Cardiac septum (tissue), 1 donor: ENCODE measurements at regions not wholly inside any gene's neighbourhood (a gene's known extent, or its start where the extent isn't known, plus 50 kb on each side); places are given as distances from the start of the nearest gene placed in this dataset.
"Not testable (repeated sequence)": the region's sequence is repeated elsewhere in the genome, so short reads cannot be mapped to it uniquely, and the experiment has no call there.

ENCODE experiments used
- DNase-seq: peaks from one replicate; pipeline ENCODE4 v3.0.0-alpha.2; 2020; ENCODE audit warnings: low spot score
- intact Hi-C: fragments of 100-400 bp; cut with DNase I; formaldehyde crosslinking; loops from one replicate; pipeline ENCODE4 v1.14.0; 2022
- donor health status: DM: no; HTN: no; CAD: no.

DNA sequence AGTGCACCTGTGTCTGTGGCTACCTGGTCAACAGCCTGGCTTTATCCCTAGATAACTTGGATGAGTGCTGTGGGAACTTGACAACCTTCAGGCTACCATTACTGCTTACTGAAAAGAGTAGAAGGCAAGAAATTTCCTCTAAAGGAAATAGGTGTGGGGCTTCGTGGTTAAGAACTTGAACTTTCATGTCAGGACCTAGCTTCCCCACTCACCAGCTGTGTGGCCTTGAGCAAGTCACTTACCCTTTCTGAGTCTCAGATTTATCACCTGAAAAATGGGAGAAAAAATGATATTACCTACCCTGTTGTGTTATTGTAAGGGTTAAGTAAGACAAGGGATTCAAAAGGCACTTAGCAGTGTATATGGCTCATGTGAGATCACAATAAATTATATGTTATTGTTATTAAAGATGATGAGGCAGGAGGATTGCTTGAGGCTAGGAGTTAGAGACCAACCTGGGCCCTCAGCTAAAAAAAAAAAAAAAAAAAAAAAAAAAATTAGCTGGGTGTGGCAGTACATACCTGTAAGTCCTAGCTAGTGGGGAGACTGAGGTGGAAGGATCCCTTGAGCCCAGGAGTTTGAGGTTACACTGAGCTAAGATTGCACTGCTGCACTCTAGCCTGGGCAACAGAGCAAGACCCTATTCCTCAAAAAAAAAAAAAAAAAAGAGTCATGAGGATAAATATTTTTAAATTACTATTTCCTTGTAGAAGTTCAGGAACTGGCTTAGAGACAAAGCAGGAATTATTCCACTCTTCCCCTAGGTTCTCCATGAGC is 97.0 kb upstream of the SPRY4 start:
- intact Hi-C loops, result no loop called here
- no peak for DNase-seq

GRCh38 chr5:142421228-142421617 is 96.4 kb upstream of the SPRY4 start:
- DNase-seq, result no peak
- intact Hi-C loops, result no loop called here

DNA sequence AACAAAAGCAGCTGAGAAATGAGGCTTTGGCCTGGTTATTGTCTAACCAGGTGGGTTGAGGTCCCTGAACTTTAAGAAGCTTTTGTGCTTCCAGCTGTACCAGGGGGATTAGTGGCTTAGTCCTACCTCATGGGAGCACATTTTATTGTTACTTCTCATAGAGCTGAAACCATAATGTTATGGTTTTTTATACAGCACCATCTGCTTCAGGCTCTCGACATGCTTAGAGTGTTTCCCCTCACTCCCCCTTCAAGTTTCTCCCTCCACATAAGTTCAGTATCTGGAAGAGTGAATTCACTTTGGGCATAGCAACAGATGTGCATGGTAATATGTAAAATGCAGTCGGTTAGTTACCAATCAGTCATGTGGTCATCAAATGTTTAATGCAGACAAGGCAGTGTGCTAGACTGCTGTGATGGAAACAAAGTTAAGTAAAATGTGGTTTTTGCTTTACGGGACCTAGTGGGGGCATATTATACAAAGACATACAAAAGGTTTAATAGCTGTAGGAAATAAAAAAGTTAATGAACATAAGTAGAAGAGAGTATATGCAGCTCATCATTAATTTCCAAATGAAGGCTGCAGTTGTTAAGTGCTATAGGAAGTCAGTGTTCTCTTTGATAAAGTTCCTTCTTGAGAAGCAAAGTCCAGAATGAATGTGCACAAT is 95.9 kb upstream of the SPRY4 start:
- no peak for DNase-seq
- intact Hi-C loops, result no loop called here

DNA sequence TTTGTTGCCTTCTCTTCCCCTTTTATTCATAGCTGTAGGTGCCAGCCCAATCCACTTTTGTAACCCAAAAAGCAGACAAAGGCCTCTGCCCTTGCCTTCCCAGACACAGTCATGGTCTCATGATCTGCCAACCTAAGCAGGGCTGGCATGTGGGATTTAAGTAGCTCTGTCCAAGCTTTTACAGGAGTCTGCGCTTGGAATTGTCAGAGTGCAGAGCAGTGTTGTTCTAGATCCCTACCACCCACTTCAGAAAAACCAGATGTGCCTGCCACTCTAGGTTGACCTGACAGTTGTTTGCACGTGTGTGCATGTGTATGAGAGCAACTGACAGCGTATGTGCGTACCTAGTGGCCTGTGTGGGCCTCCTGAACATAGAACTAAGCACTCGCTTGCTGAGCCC is 87.8 kb upstream of the SPRY4 start:
- intact Hi-C loops, result no loop called here

DNA sequence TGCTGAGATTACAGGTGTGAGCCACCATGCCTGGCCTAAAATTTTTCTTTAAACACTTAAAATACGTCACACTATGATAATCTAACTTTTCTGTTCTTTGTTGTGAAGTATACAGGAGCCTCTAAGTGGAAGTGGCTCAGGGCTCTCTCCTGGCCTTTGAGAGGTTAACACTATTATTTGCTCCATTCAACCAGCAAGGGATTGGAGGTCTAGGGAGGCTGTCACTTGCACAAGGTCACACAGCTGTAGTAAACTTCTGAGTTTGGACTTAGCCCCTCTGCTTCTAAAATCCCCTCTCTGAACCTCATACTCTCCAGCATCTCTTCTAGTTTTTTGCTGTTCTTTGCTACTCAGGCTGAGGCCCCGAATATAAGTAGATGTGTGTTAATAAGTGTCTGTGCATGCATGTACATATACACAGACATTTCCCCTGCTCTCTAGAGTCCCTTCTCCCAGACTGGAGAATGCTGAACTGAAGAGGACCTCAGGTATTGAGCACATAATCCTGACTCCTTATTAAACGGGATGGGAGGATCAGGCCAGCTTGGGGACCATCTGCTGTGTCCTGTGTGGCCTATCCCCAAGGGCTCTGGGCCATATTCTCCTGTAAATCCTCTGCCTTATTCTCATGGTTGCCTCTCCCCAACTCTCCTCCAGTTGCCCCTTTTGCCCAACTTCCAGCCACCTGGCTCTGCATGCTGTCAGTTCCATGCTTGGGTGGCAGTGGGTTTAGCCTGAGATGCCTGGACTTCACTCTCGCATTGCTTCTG is 87.0 kb upstream of the SPRY4 start:
- intact Hi-C loops, result no loop called here
- no peak for DNase-seq

More for the DNA sequence above, 87.8 kb upstream of the SPRY4 start:
- no peak for DNase-seq

DNA sequence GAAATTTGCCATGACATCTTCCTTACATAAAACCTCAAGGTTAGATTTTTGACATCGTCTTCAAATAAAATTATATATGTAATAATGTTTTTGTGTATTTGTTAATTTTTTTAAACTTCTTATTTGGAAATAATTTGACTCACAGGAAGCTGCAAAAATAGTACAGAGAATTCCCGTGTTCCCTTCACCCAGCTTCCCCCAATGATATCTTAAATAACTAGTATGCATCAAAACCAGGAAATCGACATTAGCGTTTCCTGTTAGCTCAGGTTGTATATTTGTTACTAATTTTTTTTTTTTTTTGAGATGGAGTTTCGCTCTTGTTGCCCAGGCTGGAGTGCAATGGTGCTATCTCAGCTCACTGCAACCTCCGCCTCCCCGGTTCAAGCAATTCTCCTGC is 86.3 kb upstream of the SPRY4 start:
- intact Hi-C loops, result no loop called here
- DNase-seq, result no peak

DNA sequence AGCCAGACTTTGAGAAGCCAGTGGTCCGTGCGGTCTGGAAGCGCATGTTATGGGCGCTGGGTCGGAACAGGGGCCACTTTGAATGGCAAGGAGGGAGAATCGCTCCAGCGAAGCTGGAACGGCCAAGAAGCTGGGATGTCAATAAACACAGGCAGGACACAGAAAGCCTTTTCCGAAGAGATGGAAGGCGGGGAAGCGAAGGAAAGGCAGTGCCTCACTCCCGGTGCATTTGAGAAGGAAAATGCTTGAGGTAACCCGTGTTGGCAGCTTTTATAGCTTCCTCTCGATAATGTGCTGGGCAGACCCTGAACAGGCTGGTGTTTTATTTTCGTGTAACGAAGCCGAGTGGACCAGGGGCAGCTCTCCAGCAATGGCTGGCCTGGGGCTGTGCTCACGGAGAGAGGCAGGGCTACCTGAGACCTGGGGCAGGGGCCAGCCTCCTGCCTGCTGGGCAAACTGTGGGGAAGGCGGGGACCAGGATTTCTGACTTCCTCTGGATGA is 84.2 kb upstream of the SPRY4 start:
- intact Hi-C loops, result no loop called here
- DNase-seq, result no peak

DNA sequence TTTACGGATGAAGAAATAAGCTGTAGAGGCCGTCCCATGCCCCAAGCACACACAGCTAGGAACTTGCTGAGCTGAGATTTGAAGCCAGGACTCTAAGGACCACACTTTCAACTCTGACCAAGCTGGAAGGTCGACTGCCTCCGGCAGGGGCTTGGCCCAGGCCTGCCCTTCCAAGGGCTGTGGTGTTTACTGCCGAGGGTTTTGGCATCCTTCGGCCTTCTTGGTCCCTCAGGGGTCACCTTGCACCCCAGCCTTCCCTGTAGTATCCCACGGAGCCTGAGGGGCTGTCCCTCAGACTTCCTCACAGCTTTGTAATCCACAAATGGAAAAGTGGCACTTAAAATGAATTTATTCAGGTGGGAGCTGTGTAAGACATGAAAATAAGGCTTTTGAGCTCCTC is 83.7 kb upstream of the SPRY4 start:
- intact Hi-C loops, result no loop called here

DNA sequence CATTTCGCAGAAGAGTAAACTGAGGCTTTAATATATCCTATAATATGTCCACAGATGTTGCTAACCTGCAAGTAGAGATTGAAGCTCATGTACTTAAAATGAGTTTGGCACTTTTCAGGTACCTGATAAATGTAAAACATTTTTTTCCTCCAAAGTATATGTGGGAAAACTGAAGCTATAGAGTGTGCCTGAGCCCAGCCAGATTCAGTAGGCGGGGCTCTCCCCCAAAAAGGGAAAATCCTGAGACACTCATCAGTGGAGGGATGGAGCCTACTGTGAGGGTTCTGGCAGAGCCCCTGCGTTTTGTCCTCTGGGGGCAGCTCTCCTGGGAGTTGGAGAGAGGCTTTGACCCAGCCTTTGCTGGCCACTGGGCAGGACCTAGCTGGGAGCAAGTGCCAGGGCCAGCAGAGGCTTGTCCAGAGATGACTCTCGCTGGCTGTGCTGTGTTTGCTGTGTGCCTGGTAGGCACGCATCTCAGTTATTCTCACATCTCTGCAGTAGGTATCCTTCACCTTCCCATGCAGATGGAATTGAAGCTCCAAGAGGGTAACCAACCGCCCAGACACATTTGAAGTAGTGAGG is 81.1 kb upstream of the SPRY4 start:
- no peak for DNase-seq

More for the DNA sequence above, 83.7 kb upstream of the SPRY4 start:
- DNase-seq, result no peak

GRCh38 chr5:142405023-142405422 is 80.2 kb upstream of the SPRY4 start:
- intact Hi-C loops, result no loop called here
- no peak for DNase-seq

More for the DNA sequence above, 81.1 kb upstream of the SPRY4 start:
- intact Hi-C loops, result no loop called here

GRCh38 chr5:142404046-142404477 is 79.2 kb upstream of the SPRY4 start:
- intact Hi-C loops, result no loop called here
- DNase-seq, result no peak

- DNase-seq, result no peak
- intact Hi-C loops, result no loop called here
Observed at GRCh38 chr5:142403583-142403982, 78.8 kb upstream of the SPRY4 start.

DNA sequence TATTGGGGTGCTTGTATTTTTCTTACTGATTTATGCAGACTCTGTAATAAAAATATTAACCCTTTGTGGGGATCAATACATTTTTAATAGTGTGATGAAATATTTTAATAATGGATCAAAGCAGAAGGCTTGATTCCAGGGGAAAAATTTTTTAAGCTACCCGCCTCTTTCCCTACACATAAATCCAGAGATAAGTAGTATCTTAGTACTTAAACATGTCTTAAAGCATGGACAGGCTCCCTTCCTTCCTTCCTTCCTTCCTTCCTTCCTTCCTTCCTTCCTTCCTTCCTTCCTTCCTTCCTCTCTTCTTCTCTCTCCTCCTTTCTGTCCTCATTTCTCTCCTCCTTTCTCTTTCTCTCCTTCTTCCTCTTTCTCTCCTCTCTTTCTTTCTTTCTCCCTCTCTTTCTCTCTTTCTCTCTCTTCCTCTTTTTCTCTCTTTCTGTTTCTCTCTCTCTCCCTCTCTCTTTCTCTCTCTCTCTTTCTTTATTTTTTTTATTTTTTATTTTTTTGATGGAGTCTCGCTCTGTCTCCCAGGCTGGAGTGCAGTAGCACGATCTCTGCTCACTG is 78.0 kb upstream of the SPRY4 start:
- no peak for DNase-seq
- intact Hi-C loops, result no loop called here

- no peak for DNase-seq
- intact Hi-C loops, result no loop called here
Observed at GRCh38 chr5:142400415-142400814, 75.6 kb upstream of the SPRY4 start.

- DNase-seq, result no peak
- intact Hi-C loops, result no loop called here
Observed at GRCh38 chr5:142399891-142400290, 75.1 kb upstream of the SPRY4 start.

GRCh38 chr5:142398730-142399055 is 73.9 kb upstream of the SPRY4 start:
- intact Hi-C loops, result no loop called here
- no peak for DNase-seq

DNA sequence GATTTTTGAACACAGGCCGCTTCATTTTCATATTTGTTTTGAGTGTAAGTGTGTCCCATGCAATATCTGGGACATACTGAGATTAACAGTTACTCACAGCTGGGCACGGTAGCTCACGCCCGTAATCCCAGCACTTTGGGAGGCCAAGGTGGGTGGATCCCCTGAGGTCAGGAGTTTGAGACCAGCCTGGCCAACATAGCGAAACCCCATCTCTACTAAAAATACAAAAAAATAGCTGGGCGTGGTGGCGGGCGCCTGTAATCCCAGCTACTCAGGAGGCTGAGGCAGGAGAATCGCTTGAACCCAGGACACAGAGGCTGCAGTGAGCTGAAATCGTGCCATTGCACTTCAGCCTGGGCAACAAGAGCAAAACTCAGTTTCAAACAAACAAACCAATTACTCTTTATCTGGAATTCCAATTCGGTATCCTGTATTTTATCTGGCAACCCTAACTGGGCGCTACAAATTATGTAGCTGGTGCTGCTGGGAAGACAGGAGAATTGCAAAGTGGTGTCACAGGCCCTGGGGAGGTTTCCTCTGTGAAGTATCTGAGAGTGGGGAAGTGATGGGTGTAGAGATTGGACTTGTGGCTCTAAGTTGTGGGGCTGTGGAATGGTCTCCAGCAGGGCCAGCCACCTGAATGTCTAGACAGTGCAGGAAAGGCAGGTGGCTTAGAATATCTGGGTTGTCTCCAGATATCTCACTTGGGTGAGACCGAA is 73.3 kb upstream of the SPRY4 start:
- DNase-seq, intact Hi-C loops: not testable (repeated sequence)

GRCh38 chr5:142397178-142397577 is 72.4 kb upstream of the SPRY4 start:
- intact Hi-C loops, result no loop called here
- no peak for DNase-seq

DNA sequence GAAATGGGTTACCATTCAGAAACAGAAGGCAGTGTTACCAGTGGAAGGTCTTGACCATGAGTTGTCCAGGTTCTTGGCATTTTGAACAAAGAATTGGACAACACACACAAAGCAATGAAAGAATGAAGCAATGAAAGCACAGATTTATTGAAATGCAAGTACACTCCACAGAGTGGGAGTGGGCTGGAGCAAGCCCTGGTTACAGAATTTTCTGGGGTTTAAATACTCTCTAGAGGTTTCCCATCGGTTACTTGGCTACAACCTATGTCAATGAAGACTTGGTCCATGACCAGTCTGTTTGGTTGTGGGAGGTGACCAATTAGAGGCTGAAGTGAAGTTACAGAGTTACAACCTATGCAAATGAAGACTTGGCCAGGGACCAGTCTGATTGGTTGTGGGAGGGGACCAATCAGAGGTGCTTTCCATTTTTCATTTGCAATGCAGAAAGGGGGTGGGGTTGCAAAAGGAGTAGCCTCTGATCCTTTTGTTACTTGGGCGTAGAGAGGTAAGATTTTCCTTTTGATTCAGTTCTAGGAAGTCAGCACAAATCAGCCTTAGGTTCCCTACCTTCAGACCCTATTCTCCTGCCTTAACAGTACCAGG is 71.7 kb upstream of the SPRY4 start:
- intact Hi-C loops, result no loop called here
- DNase-seq, result no peak
